Adrenal gland (tissue), 9 donors: ENCODE measurements at regions not wholly inside any gene's neighbourhood (a gene's known extent, or its start where the extent isn't known, plus 50 kb on each side); places are given as distances from the start of the nearest gene placed in this dataset.
A peak's percentile ranks its signal among the peaks of the same experiment; 100 is the strongest.

Source experiments
- DNase-seq, 7 donors: peaks; one replicate each; pipeline ENCODE4 v3.0.0-alpha.2; 2019 to 2020
- H3K27ac ChIP-seq, 5 donors: fragments of 200-600 bp; sonication (generic) in 4 of 5; 1 replicate in 3 of 5; 2 replicates in 2 of 5; pipeline versions ENCODE4 v1.5.1 to v1.8.0; 2016 to 2020; ENCODE audit warnings: mild to moderate bottlenecking in 1 of 5
- H3K27me3 ChIP-seq: fragments of 200-600 bp; 2 replicates; pipeline ENCODE4 v1.8.0; 2021
- H3K36me3 ChIP-seq, 2 donors: fragments of 200-600 bp; replicated peaks in 1 of 2; 1 replicate in 1 of 2; 2 replicates in 1 of 2; pipeline versions ENCODE4 v1.5.1 to v1.8.0; 2018 to 2022
- H3K4me1 ChIP-seq, 2 donors: fragments of 200-600 bp; replicated peaks in 1 of 2; 1 replicate in 1 of 2; 2 replicates in 1 of 2; pipeline versions ENCODE4 v1.5.1 to v1.8.0; 2018 to 2021
- H3K4me3 ChIP-seq, 4 donors: fragments of 200-600 bp; sonication (generic) in 3 of 4; one replicate each; pipeline ENCODE4 v1.5.1; 2016 to 2018
- H3K9me3 ChIP-seq, 3 donors: fragments of 200-600 bp; sonication (generic) in 1 of 3; replicated peaks in 1 of 3; 1 replicate in 2 of 3; 2 replicates in 1 of 3; pipeline versions ENCODE4 v1.5.1 to v1.8.0; 2016 to 2021
- CTCF ChIP-seq, 6 experiments: fragments of 450-650 bp in 4 of 6; fragments of 200-600 bp in 2 of 6; sonication (generic) in 1 of 6; IDR thresholded peaks; 1 replicate in 5 of 6; 2 replicates in 1 of 6; pipeline versions ENCODE4 v1.5.1 to v1.8.0; 2016 to 2021; ENCODE audit warnings: antibody characterized with exemption in 6 of 6, mild to moderate bottlenecking in 2 of 6, moderate library complexity in 1 of 6
- POLR2A ChIP-seq, 2 donors: fragments of 450-650 bp; IDR thresholded peaks; one replicate each; pipeline ENCODE4 v1.6.1; 2017; ENCODE audit warnings: antibody characterized with exemption in 2 of 2, mild to moderate bottlenecking in 2 of 2, moderate library complexity in 1 of 2
- WGBS, 4 donors: extraction: QIAGEN DNeasy Blood & Tissue Kit in 2 of 4; methylation state at CpG; one replicate each; pipeline versions ENCODE4 v1.1.5 to v1.1.7; 2013 to 2017; 5-methylcytosine and 5-hydroxymethylcytosine counted together
- intact Hi-C, 2 donors: fragments of 100-400 bp; cut with DNase I; formaldehyde crosslinking; loops; one replicate each; pipeline versions ENCODE4 v1.14.1 to v1.15.0; 2022 to 2023
- donor health status: healthy with polysubstance abuse.
- donor health status: Bipolar disorder and iron deficiency.
- donor health status: DM: yes; HTN: yes; CAD: no.
- donor health status: DM: no; HTN: no; CAD: no.
- donor health status: DM: no; HTN: no; CAD: no.

GRCh38 chr3:115272036-115272824, 125.1 kb upstream of the ZBTB20 start:
- TF ChIP-seq POLR2A (IDR thresholded peaks at IDR 0.05) (no peak), CTCF (IDR thresholded peaks at IDR 0.05) (no peak)
- H3K4me1 ChIP-seq: peaks cover 0 to 11% of the 10 kb centered on the region in 2 donors
- H3K27me3 ChIP-seq: no peaks in the 10 kb centered on the region
- peak overlapping the region in 3 of 5 donors; percentile 69 to 78 (median 69) for H3K27ac ChIP-seq
- no peaks in the 10 kb centered on the region for H3K9me3 ChIP-seq
- intact Hi-C loops: no loop called here
- peak; percentile 44 to 78 (median 72) for DNase-seq
- no peaks in the 10 kb centered on the region for H3K36me3 ChIP-seq
- WGBS, 4 donors: 70 to 82% (median 73%) methylated on average over 10 of the region's 10 CpGs
- H3K4me3 ChIP-seq: no peak overlapping the region

DNA sequence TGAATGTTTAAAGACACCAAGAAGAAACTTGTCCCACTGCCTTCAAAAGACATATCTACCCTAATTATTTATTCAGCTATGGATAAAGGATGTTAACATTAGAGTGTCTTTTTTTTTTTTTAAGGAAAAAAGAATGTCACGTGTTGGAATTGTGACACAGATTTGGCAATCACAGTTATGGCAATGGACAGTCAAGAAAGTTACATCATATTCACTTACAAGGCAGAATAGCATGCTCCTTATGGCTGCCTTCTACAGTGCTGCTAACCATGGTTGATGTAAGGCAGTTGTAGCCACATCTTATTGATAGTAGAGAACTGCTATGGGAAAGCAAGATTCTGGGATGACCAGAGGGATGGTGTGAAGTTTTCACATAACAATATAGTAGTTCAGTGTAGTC, 128.8 kb upstream of the ZBTB20 start:
- DNase-seq: no peak
- no peaks in the 10 kb centered on the region for H3K36me3 ChIP-seq
- TF ChIP-seq CTCF (IDR thresholded peaks at IDR 0.05): no peak
- TF ChIP-seq POLR2A (IDR thresholded peaks at IDR 0.05): no peak
- H3K27me3 ChIP-seq: no peaks in the 10 kb centered on the region
- 36 to 64% (median 47%) methylated on average over 1 of the region's 1 CpG for WGBS, 4 donors
- no peak overlapping the region for H3K4me3 ChIP-seq
- H3K4me1 ChIP-seq: peaks cover 0 to 25% of the 10 kb centered on the region in 2 donors
- H3K27ac ChIP-seq: no peak overlapping the region
- no peaks in the 10 kb centered on the region for H3K9me3 ChIP-seq
- intact Hi-C loops: no loop called here

- 92 to 95% (median 94%) methylated on average over 1 of the region's 1 CpG for WGBS, 4 donors
- H3K9me3 ChIP-seq: no peaks in the 10 kb centered on the region
- no peak for DNase-seq
- peaks cover 9 to 29% of the 10 kb centered on the region in 2 donors for H3K4me1 ChIP-seq
- peak overlapping the region in 1 of 5 donors; percentile 73 for H3K27ac ChIP-seq
- no peaks in the 10 kb centered on the region for H3K36me3 ChIP-seq
- no peaks in the 10 kb centered on the region for H3K27me3 ChIP-seq
- TF ChIP-seq CTCF (IDR thresholded peaks at IDR 0.05) (no peak), POLR2A (IDR thresholded peaks at IDR 0.05) (no peak)
- H3K4me3 ChIP-seq: no peak overlapping the region
- intact Hi-C loops: no loop called here
Measured at GRCh38 chr3:115279939-115280338, 132.9 kb upstream of the ZBTB20 start.

DNA sequence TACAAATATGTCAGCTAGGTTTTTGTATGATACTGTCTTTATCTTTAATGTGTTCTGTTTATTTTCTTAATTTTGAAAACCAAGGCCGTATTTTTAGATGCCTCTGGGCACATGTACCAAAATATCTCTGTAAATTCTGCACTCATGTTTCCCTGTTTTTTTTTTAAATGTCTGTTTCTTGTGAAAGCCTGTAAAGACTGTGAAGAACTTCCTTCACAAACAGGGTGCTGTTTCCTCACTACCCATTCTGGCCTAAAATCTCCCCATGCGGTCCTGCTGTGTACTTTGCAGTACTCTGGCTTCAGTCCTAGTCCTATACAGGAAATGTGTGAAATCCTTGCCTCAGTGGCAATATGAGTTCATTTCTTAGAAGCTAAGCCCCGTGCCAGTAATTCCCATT, 133.4 kb upstream of the ZBTB20 start:
- intact Hi-C loops: no loop called here
- H3K27ac ChIP-seq: peak overlapping the region in 2 of 5 donors; percentile 1 to 73
- H3K4me1 ChIP-seq: peaks cover 9 to 29% of the 10 kb centered on the region in 2 donors
- no peaks in the 10 kb centered on the region for H3K27me3 ChIP-seq
- 43 to 53% (median 46%) methylated on average over 3 of the region's 3 CpGs for WGBS, 4 donors
- DNase-seq: no peak
- H3K9me3 ChIP-seq: no peaks in the 10 kb centered on the region
- H3K36me3 ChIP-seq: no peaks in the 10 kb centered on the region
- TF ChIP-seq POLR2A (IDR thresholded peaks at IDR 0.05) (no peak), CTCF (IDR thresholded peaks at IDR 0.05) (no peak)
- H3K4me3 ChIP-seq: no peak overlapping the region
